PC-9 (cell line): ENCODE measurements at regions not wholly inside any gene's neighbourhood (a gene's known extent, or its start where the extent isn't known, plus 50 kb on each side); places are given as distances from the start of the nearest gene placed in this dataset.

Experiments used
- BruUV-seq: library from RNA; stranded (reverse); fragments of 400-500 nt; replicated peaks from 2 replicates; lab custom pipeline; 2021; lab: Mats Ljungman, UMichigan
- CTCF ChIA-PET: fragments of 300-600 bp; sonication (Branson Sonifier 250); formaldehyde crosslinking; loops from one replicate; lab custom pipeline; 2022; ENCODE audit warnings: antibody characterized with exemption; lab: Charles Lee
- POLR2A ChIA-PET: fragments of 300-600 bp; sonication (Branson Sonifier 250); formaldehyde crosslinking; loops from one replicate; lab custom pipeline; 2022; ENCODE audit warnings: antibody characterized with exemption; ENCODE audit not compliant: unreplicated experiment; lab: Charles Lee
- DNase-seq, 2 experiments: peaks; one replicate each; pipeline versions ENCODE4 v3.0.0 to v3.0.0-alpha.2; 2015 to 2022; ENCODE audit warnings: mixed read lengths in 1 of 2
- H2AFZ ChIP-seq: fragments of 200-600 bp; sonication (generic); 2 replicates; pipeline ENCODE4 v1.8.1; 2017; ENCODE audit warnings: antibody characterized with exemption
- H3F3A ChIP-seq: fragments of 200-600 bp; sonication (generic); 2 replicates; pipeline ENCODE4 v1.8.1; 2017; ENCODE audit warnings: antibody characterized with exemption, mild to moderate bottlenecking, low read depth; ENCODE audit not compliant: insufficient read depth
- H3K27ac ChIP-seq: fragments of 200-600 bp; sonication (generic); 2 replicates; pipeline ENCODE4 v1.6.1; 2016; ENCODE audit warnings: mixed run types
- H3K27me3 ChIP-seq: fragments of 200-600 bp; sonication (generic); 2 replicates; pipeline ENCODE4 v1.6.1; 2016; ENCODE audit warnings: low read depth, mixed run types; ENCODE audit not compliant: insufficient read depth
- H3K36me3 ChIP-seq: fragments of 200-600 bp; sonication (generic); 2 replicates; pipeline ENCODE4 v1.6.1; 2016; ENCODE audit warnings: low read depth, mixed run types
- H3K4me1 ChIP-seq: fragments of 200-600 bp; sonication (generic); replicated peaks from 2 replicates; pipeline ENCODE4 v1.6.1; 2016; ENCODE audit warnings: mixed run types; ENCODE audit not compliant: insufficient read depth
- H3K4me2 ChIP-seq: fragments of 200-600 bp; sonication (generic); 2 replicates; pipeline ENCODE4 v1.6.1; 2017; ENCODE audit warnings: mixed run types
- H3K4me3 ChIP-seq: fragments of 200-600 bp; sonication (generic); 2 replicates; pipeline ENCODE4 v1.6.1; 2016; ENCODE audit warnings: mixed run types
- H3K79me2 ChIP-seq: fragments of 200-600 bp; sonication (generic); 2 replicates; pipeline ENCODE4 v1.6.1; 2017; ENCODE audit warnings: low read depth, mixed run types
- H3K9me2 ChIP-seq: fragments of 200-600 bp; sonication (generic); 2 replicates; pipeline ENCODE4 v1.8.1; 2017; ENCODE audit warnings: mild to moderate bottlenecking; ENCODE audit not compliant: insufficient read depth
- H3K9me3 ChIP-seq: fragments of 200-600 bp; sonication (generic); 2 replicates; pipeline ENCODE4 v1.8.1; 2016; ENCODE audit warnings: low read depth; ENCODE audit not compliant: insufficient read depth
- H4K20me1 ChIP-seq: fragments of 200-600 bp; sonication (generic); 2 replicates; pipeline ENCODE4 v1.8.1; 2017; ENCODE audit not compliant: insufficient read depth
- CTCF ChIP-seq: fragments of 200-600 bp; sonication (generic); conservative IDR thresholded peaks from 2 replicates; pipeline ENCODE4 v1.6.1; 2017; ENCODE audit warnings: mixed run types, antibody characterized with exemption, mild to moderate bottlenecking, moderate library complexity
- EZH2 ChIP-seq: fragments of 200-600 bp; sonication (generic); IDR thresholded peaks from 2 replicates; pipeline ENCODE4 v1.8.0; 2017; ENCODE audit warnings: antibody characterized with exemption, low read depth
- intact Hi-C: fragments of 100-400 bp; cut with micrococcal nuclease; formaldehyde crosslinking; loops from one replicate; pipeline ENCODE4 v1.10.0; 2022; ENCODE audit not compliant: unreplicated experiment

GRCh38 chr1:83029050-83029449, 969.9 kb downstream of the TTLL7 start:
- BruUV-seq, result no TSS peak
- peaks cover 4% of the 10 kb centered on the region for H3K9me3 ChIP-seq

GRCh38 chr1:83028467-83028866, 970.5 kb downstream of the TTLL7 start:
- no peak overlapping the region for H3K27ac ChIP-seq
- no peaks in the 10 kb centered on the region for H3K36me3 ChIP-seq
- H3K79me2 ChIP-seq, result no peaks in the 10 kb centered on the region
- no peaks in the 10 kb centered on the region for H3F3A ChIP-seq
- POLR2A ChIA-PET, result no interaction called here
- H3K4me1 ChIP-seq, result peaks cover 1% of the 10 kb centered on the region
- no peaks in the 10 kb centered on the region for H4K20me1 ChIP-seq
- no peak overlapping the region for H3K4me2 ChIP-seq
- DNase-seq, result no peak
- H3K4me3 ChIP-seq, result no peak overlapping the region
- no peak for TF ChIP-seq CTCF
- no peak for TF ChIP-seq EZH2
- CTCF ChIA-PET, result no interaction called here
- no peak overlapping the region for H2AFZ ChIP-seq
- no TSS peak for BruUV-seq
- no peaks in the 10 kb centered on the region for H3K27me3 ChIP-seq
- H3K9me2 ChIP-seq, result no peaks in the 10 kb centered on the region
- H3K9me3 ChIP-seq, result no peaks in the 10 kb centered on the region
- intact Hi-C loops, result no loop called here

More at GRCh38 chr1:83029050-83029449, 969.9 kb downstream of the TTLL7 start:
- Histone ChIP-seq H3K9me2 (no peaks in the 10 kb centered on the region), H4K20me1 (no peaks in the 10 kb centered on the region), H3K4me3 (no peak overlapping the region), H3K4me2 (no peak overlapping the region), H3K27me3 (no peaks in the 10 kb centered on the region), H3F3A (no peaks in the 10 kb centered on the region), H3K79me2 (no peaks in the 10 kb centered on the region), H3K27ac (no peak overlapping the region), H3K4me1 (peaks cover 7% of the 10 kb centered on the region), H3K36me3 (no peaks in the 10 kb centered on the region), H2AFZ (no peak overlapping the region)
- ChIA-PET CTCF (no interaction called here), POLR2A (no interaction called here)
- DNase-seq, result no peak
- intact Hi-C loops, result no loop called here
- TF ChIP-seq CTCF (no peak), EZH2 (no peak)

GRCh38 chr1:83027511-83027910, 971.4 kb downstream of the TTLL7 start:
- H3K4me3 ChIP-seq, result no peak overlapping the region
- no peaks in the 10 kb centered on the region for H3K79me2 ChIP-seq
- no TSS peak for BruUV-seq
- H3K27me3 ChIP-seq, result no peaks in the 10 kb centered on the region
- no peak overlapping the region for H2AFZ ChIP-seq
- intact Hi-C loops, result no loop called here
- no peaks in the 10 kb centered on the region for H3K9me3 ChIP-seq
- no peaks in the 10 kb centered on the region for H4K20me1 ChIP-seq
- H3K4me1 ChIP-seq, result no peaks in the 10 kb centered on the region
- ChIA-PET POLR2A (no interaction called here), CTCF (interaction anchor here (0.5 kb wide), 1 partner anchor 48 kb away, joined by 11 read pairs; no protein-coding TSS in a partner anchor)
- no peak overlapping the region for H3K27ac ChIP-seq
- no peaks in the 10 kb centered on the region for H3F3A ChIP-seq
- no peak overlapping the region for H3K4me2 ChIP-seq
- H3K9me2 ChIP-seq, result no peaks in the 10 kb centered on the region
- H3K36me3 ChIP-seq, result no peaks in the 10 kb centered on the region
- TF ChIP-seq CTCF (no peak), EZH2 (no peak)
- DNase-seq, result no peak
